22Rv1 (cell line): ENCODE measurements at regions not wholly inside any gene's neighbourhood (a gene's known extent, or its start where the extent isn't known, plus 50 kb on each side); places are given as distances from the start of the nearest gene placed in this dataset.

Source experiments
- ZFX ChIP-seq: fragments of 450-650 bp; IDR thresholded peaks from 2 replicates; pipeline ENCODE4 v1.6.1; 2017; ENCODE audit warnings: antibody characterized with exemption, borderline replicate concordance
- TF ChIP-seq, protein P1 (sequence below): fragments of 450-650 bp; IDR thresholded peaks from 2 replicates; pipeline ENCODE4 v1.5.1; 2017; ENCODE audit warnings: mild to moderate bottlenecking

DNA sequence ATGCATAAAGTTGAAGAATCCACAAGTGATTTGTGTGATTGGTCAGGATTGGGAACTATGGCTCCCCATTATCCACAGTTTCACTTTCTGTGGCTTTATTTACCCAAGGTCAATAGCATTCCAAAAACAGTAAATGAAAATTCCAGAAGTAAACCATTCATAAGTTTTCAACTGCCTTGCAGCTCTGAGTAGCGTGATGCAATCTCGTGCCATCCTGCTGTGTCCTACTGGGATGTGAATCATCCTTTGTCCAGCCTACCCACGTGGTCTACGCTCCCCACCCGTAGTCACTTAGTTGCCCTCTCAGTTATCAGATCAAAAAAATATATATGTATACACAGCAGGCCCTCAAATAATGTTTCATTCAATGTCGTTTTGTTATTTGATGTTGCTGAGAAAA, 89.0 kb upstream of the DLGAP1 start:
- TF ChIP-seq, protein P1, sequence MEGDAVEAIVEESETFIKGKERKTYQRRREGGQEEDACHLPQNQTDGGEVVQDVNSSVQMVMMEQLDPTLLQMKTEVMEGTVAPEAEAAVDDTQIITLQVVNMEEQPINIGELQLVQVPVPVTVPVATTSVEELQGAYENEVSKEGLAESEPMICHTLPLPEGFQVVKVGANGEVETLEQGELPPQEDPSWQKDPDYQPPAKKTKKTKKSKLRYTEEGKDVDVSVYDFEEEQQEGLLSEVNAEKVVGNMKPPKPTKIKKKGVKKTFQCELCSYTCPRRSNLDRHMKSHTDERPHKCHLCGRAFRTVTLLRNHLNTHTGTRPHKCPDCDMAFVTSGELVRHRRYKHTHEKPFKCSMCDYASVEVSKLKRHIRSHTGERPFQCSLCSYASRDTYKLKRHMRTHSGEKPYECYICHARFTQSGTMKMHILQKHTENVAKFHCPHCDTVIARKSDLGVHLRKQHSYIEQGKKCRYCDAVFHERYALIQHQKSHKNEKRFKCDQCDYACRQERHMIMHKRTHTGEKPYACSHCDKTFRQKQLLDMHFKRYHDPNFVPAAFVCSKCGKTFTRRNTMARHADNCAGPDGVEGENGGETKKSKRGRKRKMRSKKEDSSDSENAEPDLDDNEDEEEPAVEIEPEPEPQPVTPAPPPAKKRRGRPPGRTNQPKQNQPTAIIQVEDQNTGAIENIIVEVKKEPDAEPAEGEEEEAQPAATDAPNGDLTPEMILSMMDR = no peak
- no peak for TF ChIP-seq ZFX
